ENCODE measurements at regions not wholly inside any gene's neighbourhood (a gene's known extent, or its start where the extent isn't known, plus 50 kb on each side); places are given as distances from the start of the nearest gene placed in this dataset.

GRCh38 chr6:21381331-21381963 lies 212.1 kb upstream of the SOX4 start:
- Mint-ChIP-seq H3K27me3 (no peaks in the 10 kb centered on the region), H3K36me3 (no peaks in the 10 kb centered on the region), H3K27ac (no peak overlapping the region), H3K4me1 (no peaks in the 10 kb centered on the region), H3K4me3 (no peak overlapping the region), H3K9me3 (peaks cover 4% of the 10 kb centered on the region)
- CTCF ChIA-PET, result no interaction called here
- no peak for DNase-seq

DNA sequence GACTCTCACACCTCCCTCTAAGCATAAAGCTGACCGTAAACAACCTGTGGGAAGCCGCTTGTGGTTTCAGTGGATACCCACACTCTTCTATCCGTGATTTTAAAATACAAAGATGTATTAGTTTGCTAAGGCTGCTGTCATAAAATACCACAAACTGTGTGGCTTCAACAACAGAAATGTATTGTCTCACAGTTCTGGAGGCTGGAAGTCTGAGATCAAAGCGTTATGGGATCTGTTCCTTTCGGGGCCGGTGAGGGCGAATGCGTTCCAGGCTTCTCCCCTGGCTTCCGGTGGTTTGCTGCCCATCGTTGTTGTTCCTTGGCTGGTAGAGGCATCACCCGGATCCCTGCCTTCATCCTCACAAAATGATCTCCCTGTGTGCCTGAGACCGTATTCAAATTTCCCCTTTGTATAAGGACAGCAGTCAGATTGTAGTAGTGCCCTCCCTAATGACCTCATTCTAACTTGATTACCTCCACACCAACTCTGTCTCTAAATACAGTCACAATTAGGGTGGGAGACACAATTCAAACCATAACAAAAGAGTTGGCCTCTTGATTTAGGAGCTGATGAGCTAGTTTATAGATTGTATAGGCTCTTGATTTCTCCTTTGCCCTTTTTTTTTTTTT lies 210.6 kb upstream of the SOX4 start:
- Mint-ChIP-seq H3K9me3 (peaks cover 4% of the 10 kb centered on the region), H3K4me3 (no peak overlapping the region), H3K36me3 (no peaks in the 10 kb centered on the region), H3K27me3 (no peaks in the 10 kb centered on the region), H3K4me1 (no peaks in the 10 kb centered on the region), H3K27ac (no peak overlapping the region)
- no peak for DNase-seq
- CTCF ChIA-PET, result no interaction called here

DNA sequence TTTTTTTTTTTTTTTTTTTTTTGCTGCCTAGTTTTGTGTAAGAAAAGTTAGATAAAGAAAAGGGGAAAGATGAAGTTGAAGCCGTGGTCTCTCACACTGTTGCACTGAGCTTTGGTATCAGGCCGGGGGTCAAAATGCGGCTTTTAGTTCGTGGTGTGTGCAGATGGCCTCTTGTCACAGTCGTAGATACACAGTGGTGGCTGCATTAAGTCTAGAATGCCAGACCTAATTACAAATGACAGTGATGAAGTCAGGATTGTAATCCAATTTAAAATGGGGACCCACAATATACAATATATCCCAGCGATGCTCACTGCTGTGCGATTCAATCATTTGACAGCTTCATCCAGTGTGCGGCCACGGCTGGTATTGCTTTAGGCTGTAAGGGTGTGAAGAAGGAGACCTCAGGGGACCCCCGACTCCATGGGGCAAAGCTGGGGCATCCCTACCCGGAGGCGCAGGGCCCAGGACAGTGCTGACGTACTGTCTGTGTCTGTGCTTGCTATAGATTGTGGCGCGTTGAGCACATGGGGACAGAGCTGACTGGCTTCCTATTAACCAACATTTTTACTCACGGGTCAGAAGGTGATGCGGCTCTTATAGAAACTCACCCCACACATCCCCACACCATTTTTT lies 210.0 kb upstream of the SOX4 start:
- CTCF ChIA-PET, result no interaction called here
- H3K36me3 Mint-ChIP-seq, result no peaks in the 10 kb centered on the region
- peaks cover 4% of the 10 kb centered on the region for H3K9me3 Mint-ChIP-seq
- H3K27ac Mint-ChIP-seq, result no peak overlapping the region
- DNase-seq, result no peak
- H3K4me3 Mint-ChIP-seq, result no peak overlapping the region
- no peaks in the 10 kb centered on the region for H3K27me3 Mint-ChIP-seq
- H3K4me1 Mint-ChIP-seq, result no peaks in the 10 kb centered on the region

DNA sequence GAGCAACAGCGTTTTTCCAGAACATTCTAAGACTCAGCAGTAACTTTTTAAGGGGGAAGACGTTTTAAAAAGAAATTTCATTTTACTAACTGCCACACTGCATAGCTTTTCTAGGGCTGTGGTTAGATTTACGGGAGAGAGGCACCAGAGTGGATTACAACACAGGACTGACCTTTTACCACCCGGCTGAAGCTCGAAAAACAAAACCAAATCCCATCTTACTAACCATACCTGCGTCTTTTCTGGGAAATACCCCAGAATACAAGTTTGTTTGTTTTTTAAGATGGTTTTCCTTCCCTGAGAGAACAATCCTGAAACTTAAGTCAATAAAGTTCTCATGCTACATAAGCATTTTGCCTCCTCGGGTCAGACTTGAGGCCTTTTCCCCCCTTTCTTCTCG lies 209.3 kb upstream of the SOX4 start:
- no peak overlapping the region for H3K4me3 Mint-ChIP-seq
- peaks cover 4% of the 10 kb centered on the region for H3K9me3 Mint-ChIP-seq
- no peaks in the 10 kb centered on the region for H3K27me3 Mint-ChIP-seq
- no peaks in the 10 kb centered on the region for H3K4me1 Mint-ChIP-seq
- CTCF ChIA-PET, result no interaction called here
- no peak overlapping the region for H3K27ac Mint-ChIP-seq
- H3K36me3 Mint-ChIP-seq, result no peaks in the 10 kb centered on the region
- no peak for DNase-seq

DNA sequence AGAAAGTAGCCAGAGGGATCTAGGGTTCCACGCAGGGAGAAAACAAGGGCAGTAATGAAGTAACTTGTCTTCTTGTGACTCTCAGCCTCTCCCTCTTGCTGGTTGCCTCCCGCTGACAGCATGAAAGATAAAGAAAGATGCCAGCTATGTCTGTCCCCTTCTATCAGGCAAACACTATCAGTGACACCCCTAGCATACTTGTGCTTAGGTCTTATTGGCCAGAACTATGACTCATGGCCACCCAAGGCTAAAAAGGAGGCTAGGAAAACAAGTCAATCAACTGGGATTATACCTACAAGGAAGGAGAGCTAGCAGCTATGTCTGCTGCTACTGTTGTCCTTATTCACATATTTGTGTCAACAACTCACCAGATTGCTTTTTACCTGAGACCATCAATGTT lies 206.8 kb upstream of the SOX4 start:
- H3K4me1 Mint-ChIP-seq, result no peaks in the 10 kb centered on the region
- no peak for DNase-seq

DNA sequence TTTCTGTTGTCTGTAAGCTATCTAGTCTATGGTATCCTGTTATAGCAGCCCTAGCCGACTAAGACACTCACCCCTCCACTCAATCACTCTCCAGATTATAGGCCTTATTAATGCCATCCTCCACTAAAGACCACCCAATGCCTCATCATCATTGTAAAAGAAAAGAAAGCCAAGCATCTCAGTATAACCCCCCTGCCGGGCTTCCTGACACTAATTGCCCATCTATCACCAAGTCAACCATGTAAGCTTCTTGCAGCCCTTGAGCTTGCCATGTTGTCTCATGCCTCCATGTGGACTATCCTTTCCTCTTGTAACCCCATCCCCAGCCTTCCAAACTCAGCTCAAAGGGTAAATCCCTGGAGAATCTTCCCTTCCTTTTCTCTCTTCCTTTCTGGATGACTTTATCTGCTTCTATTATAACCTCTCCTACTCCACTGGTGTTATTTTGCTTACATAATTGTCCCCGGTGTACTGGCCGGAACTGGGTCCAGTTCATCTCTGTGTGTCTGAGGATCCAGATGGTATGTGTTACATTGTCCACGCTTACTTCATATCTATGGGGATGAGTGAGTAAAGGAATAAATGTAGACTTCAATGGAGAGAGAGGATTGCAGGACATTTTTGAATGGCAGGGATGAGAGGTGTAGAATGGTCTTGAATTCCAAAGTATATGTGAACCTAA lies 202.9 kb upstream of the SOX4 start:
- H3K4me3 Mint-ChIP-seq, result no peak overlapping the region
- CTCF ChIA-PET, result no interaction called here

More for the DNA sequence above, 206.8 kb upstream of the SOX4 start:
- no peaks in the 10 kb centered on the region for H3K27me3 Mint-ChIP-seq
- H3K36me3 Mint-ChIP-seq, result no peaks in the 10 kb centered on the region
- peaks cover 5% of the 10 kb centered on the region for H3K9me3 Mint-ChIP-seq
- H3K4me3 Mint-ChIP-seq, result no peak overlapping the region
- H3K27ac Mint-ChIP-seq, result no peak overlapping the region
- CTCF ChIA-PET, result no interaction called here

GRCh38 chr6:21392177-21392576 lies 201.4 kb upstream of the SOX4 start:
- CTCF ChIA-PET, result no interaction called here
- Mint-ChIP-seq H3K36me3 (no peaks in the 10 kb centered on the region), H3K4me3 (no peak overlapping the region), H3K27ac (no peak overlapping the region), H3K9me3 (peaks cover 1% of the 10 kb centered on the region), H3K27me3 (no peaks in the 10 kb centered on the region), H3K4me1 (no peaks in the 10 kb centered on the region)
- no peak for DNase-seq

More for the DNA sequence above, 202.9 kb upstream of the SOX4 start:
- Mint-ChIP-seq H3K4me1 (no peaks in the 10 kb centered on the region), H3K36me3 (no peaks in the 10 kb centered on the region), H3K9me3 (peaks cover 2% of the 10 kb centered on the region), H3K27me3 (no peaks in the 10 kb centered on the region), H3K27ac (no peak overlapping the region)
- no peak for DNase-seq

GRCh38 chr6:21393441-21394165 lies 199.9 kb upstream of the SOX4 start:
- no peak for DNase-seq
- Mint-ChIP-seq H3K9me3 (peaks cover 1% of the 10 kb centered on the region), H3K27me3 (no peaks in the 10 kb centered on the region), H3K4me3 (no peak overlapping the region), H3K27ac (no peak overlapping the region), H3K36me3 (no peaks in the 10 kb centered on the region), H3K4me1 (no peaks in the 10 kb centered on the region)
- CTCF ChIA-PET, result no interaction called here

GRCh38 chr6:21395121-21395520 lies 198.4 kb upstream of the SOX4 start:
- Mint-ChIP-seq H3K36me3 (no peaks in the 10 kb centered on the region), H3K4me3 (no peak overlapping the region), H3K4me1 (no peaks in the 10 kb centered on the region), H3K9me3 (no peaks in the 10 kb centered on the region), H3K27me3 (no peaks in the 10 kb centered on the region), H3K27ac (no peak overlapping the region)
- DNase-seq, result no peak
- CTCF ChIA-PET, result no interaction called here

DNA sequence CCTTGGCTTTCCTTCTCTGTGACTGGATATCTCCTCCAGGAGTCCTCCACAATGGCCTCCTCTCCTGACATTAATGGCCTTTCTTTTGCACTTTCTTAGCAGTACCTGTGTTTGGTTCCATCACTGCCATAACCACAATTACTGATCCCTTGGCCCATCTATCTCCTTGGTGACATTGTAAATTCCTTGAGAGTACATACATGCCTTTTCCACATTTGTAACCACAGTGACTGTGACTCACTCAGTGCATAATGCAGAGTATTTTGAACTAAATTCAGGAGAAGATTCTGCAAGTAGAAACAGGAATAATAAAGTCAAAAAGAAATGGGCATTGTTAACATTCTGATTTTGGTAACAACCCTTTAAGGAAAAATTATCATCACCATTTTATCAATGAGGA lies 197.2 kb upstream of the SOX4 start:
- Mint-ChIP-seq H3K9me3 (no peaks in the 10 kb centered on the region), H3K36me3 (no peaks in the 10 kb centered on the region), H3K27ac (no peak overlapping the region), H3K4me1 (no peaks in the 10 kb centered on the region), H3K4me3 (no peak overlapping the region), H3K27me3 (no peaks in the 10 kb centered on the region)
- CTCF ChIA-PET, result no interaction called here
- DNase-seq, result no peak

GRCh38 chr6:21398741-21399325 lies 194.7 kb upstream of the SOX4 start:
- Mint-ChIP-seq H3K4me3 (no peak overlapping the region), H3K4me1 (no peaks in the 10 kb centered on the region), H3K27ac (no peak overlapping the region), H3K9me3 (no peaks in the 10 kb centered on the region), H3K36me3 (no peaks in the 10 kb centered on the region), H3K27me3 (no peaks in the 10 kb centered on the region)
- no peak for DNase-seq
- CTCF ChIA-PET, result no interaction called here

GRCh38 chr6:21402368-21402767 lies 191.2 kb upstream of the SOX4 start:
- Mint-ChIP-seq H3K9me3 (no peaks in the 10 kb centered on the region), H3K36me3 (no peaks in the 10 kb centered on the region), H3K27ac (no peak overlapping the region), H3K4me3 (no peak overlapping the region), H3K4me1 (no peaks in the 10 kb centered on the region), H3K27me3 (no peaks in the 10 kb centered on the region)
- no peak for DNase-seq
- CTCF ChIA-PET, result no interaction called here

DNA sequence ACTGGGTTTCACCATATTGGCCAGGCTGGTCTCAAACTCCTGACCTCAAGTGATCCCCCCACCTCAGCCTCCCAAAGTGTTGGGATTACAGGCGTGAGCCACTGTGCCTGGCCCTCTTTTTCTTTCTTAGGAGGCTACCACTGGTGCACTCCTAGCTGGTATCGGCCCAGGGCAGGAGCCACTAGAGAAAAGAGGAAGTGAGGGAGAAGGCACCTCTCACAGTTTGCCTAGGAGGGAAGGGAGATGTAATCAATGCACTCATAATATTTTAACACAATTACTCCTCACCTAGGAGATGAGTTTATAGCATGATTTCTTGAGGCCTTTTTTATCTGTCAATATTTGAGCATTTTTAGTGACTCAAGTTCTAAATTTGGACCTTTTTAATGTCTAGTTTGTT lies 189.0 kb upstream of the SOX4 start:
- Mint-ChIP-seq H3K4me1 (no peaks in the 10 kb centered on the region), H3K27me3 (no peaks in the 10 kb centered on the region), H3K9me3 (peaks cover 3% of the 10 kb centered on the region), H3K36me3 (peaks cover 2% of the 10 kb centered on the region), H3K4me3 (no peak overlapping the region), H3K27ac (no peak overlapping the region)
- DNase-seq, result no peak
- CTCF ChIA-PET, result no interaction called here

GRCh38 chr6:21406316-21406715 lies 187.2 kb upstream of the SOX4 start:
- Mint-ChIP-seq H3K4me1 (no peaks in the 10 kb centered on the region), H3K36me3 (peaks cover 2% of the 10 kb centered on the region), H3K9me3 (peaks cover 3% of the 10 kb centered on the region), H3K4me3 (no peak overlapping the region), H3K27me3 (no peaks in the 10 kb centered on the region), H3K27ac (no peak overlapping the region)
- DNase-seq, result no peak
- CTCF ChIA-PET, result no interaction called here
